Daoy (cell line): ENCODE measurements at regions not wholly inside any gene's neighbourhood (a gene's known extent, or its start where the extent isn't known, plus 50 kb on each side); places are given as distances from the start of the nearest gene placed in this dataset.
"Not testable (repeated sequence)": the region's sequence is repeated elsewhere in the genome, so short reads cannot be mapped to it uniquely, and the experiment has no call there.

Experiments
- DNase-seq: peaks from one replicate; pipeline ENCODE4 v3.0.0-alpha.2; 2015; ENCODE audit warnings: low read depth

DNA sequence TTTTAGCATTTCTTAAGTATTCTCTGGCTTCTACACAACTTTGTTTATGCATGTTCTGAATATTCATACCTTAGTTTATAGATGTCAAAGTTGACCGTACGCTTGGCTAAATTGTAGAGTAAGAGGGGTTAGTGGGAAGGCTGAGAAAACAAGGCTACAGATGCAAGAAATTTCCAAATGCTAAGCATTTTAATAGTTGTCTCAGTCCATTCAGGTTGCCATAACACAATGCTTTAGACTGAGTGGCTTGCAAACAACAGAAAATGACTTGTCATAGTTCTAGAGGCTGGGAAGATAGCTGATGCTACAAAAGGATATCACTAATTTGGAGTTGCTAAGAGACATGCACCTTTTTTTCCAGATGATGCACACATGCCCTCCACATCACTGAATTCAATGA, 53.0 kb upstream of the C1QTNF3 start:
- not testable (repeated sequence) for DNase-seq

DNA sequence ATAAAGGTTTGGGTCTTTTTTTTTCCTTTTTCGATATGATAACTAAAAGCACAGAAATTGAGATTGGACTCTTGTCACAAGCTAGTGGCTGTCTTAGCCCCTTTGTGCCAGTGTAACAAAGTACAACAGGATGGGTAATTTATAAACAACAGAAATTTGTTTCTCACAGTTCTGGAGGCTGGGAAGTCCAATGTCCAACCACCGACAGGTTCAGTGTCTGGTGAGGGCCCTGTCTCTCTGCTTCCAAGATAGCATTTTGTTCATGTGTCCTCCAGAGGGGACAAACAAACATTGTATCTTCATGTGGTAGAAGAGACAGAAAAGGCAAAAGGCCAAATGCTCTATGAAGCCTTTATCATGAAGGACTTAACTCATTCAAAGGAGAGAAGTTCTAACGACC, 56.9 kb upstream of the C1QTNF3 start:
- DNase-seq: not testable (repeated sequence)

DNA sequence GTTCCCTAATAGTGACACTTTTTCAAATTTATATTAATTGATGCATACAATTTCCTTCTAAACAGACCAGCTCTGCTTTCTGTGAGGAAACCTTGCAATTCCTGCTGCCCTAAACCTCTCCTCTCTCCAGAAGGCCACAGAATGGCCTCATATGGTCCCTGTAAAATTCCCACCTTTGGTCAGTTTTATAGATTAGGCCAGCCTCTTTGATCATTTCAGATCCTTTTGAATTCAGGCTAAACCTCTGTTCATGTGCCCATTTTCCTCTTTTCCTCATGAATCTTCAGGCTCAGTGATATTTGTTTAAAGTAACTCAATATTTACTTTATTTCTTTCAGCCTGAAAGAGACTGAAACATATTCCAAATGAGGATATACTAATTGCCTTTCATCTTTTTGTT, 58.6 kb upstream of the C1QTNF3 start:
- DNase-seq: not testable (repeated sequence)

DNA sequence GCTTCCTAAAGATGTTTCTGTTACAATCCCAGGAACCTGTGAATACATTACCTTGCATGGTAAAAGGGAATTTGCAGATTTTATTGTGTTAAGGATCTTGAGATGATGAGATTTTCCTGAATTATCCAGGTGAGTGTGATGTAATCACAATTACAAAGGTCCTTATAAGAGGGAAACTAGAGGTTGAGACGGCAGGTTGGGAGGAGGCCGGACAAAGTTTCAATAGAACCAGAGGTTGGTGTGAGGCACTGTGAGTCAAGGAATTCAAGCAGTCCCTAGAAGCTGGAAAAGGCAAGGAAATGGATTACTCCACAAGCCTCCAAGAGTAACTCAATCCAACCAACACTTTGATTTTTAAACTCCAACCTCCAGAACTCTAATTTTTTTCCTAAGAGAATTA, 65.9 kb upstream of the C1QTNF3 start:
- not testable (repeated sequence) for DNase-seq

DNA sequence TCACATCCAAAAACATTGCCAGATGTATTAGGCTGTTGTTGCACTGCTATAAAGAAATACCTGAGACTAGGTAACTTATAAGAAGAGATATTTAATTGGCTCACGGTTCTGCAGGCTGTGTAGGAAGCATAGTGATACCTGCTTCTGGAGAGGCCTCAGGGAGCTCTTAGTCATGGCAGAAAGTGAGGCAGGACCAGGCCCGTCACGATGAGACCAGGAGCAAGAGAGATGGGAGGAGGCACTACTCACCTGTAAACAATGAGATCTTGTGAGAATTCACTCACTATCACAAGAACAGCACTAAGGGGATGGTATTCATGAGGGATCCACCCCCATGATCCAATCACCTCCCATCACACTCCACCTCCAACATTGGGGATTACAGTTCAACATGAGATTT, 81.3 kb upstream of the C1QTNF3 start:
- DNase-seq: not testable (repeated sequence)

DNA sequence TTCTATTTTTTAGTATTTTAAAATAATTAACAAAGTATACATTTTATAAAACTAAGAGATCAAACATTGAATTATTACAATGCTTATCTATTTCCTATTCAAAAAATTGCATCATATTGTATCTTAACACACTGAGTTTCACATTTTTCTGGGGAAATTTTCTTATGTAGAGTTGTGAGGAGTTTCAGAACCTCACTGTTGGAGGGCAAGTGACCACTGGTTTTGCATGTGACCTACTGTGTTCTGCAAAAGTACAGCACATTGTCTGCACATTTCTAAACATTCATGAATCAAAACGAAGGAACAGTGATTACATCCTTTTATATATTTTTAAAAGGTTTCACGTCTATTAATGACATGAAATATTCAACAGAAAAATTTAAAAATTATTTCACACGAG, 82.3 kb upstream of the C1QTNF3 start:
- not testable (repeated sequence) for DNase-seq

DNA sequence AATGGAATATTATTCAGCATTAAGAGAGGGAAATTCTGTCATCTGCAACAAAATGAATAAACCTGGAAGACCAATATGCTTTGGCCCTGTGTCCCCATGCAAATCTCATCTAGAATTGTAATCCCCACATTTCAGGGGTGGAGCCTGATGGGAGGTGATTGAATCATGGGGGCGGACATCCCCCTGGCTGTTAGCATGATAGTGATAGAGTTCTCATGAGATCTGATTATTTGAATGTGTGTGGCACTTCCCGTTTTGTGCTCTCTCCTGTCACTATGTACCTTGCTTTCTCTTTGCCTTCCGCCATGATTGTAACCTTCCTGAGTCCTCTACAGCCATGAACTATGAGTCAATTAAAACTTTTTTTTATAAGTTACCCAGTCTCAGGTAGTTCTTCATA, 83.7 kb upstream of the C1QTNF3 start:
- DNase-seq: not testable (repeated sequence)

DNA sequence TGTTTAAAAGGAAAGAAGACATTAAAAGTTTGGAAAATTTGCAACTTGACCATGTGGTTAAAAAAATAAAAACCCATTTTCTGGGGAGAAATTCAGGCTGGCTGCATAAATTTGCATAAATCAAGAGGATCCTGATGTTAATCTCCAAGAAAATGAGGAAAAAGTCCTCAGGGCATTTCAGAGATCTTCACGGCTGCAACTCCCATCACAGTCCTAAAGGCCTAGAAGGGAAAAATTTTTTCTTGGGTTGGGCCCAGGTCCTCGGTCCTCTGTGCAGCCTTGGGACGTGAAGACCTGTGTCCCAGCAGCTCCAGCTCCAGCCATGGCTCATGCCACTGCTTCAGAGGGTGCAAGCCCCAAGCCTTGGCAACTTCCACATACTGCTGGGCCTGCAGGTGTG, 84.8 kb upstream of the C1QTNF3 start:
- DNase-seq: not testable (repeated sequence)

DNA sequence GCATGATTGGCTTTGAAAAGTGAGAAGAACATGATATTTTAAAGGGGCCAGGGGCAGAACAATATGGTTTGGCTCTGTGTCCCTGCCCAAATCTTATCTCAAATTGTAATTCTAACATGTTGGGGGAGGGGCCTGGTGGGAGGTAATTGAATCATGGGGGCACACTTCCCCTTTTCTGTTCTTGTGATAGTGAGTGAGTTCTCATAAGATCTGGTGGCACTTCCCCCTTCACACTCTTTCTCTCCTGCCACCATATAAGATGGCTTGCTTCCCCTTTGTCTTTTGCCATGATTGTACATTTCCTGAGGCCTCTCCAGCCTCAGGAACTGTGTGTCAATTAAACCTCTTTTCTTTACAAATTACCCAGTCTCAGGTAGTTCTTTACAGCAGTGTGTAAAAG, 85.9 kb upstream of the C1QTNF3 start:
- not testable (repeated sequence) for DNase-seq

DNA sequence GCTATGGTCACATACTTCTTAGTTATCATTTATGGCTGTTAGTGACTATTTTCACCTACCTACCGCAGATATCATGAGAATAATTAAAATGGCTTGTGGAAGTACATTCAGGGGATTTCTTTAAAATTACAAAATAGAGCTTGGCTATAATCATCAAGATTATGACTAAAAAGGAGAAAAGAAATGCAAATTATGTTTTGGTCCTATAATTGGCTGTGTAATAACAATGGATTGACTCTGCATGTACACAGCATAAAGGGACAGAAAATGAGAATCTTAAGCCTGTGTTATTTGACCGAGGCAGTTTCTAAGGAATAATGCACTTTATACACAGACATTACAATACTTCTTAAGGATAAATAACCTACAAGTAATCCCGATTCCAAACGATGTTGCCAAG, 112.0 kb upstream of the C1QTNF3 start:
- not testable (repeated sequence) for DNase-seq

DNA sequence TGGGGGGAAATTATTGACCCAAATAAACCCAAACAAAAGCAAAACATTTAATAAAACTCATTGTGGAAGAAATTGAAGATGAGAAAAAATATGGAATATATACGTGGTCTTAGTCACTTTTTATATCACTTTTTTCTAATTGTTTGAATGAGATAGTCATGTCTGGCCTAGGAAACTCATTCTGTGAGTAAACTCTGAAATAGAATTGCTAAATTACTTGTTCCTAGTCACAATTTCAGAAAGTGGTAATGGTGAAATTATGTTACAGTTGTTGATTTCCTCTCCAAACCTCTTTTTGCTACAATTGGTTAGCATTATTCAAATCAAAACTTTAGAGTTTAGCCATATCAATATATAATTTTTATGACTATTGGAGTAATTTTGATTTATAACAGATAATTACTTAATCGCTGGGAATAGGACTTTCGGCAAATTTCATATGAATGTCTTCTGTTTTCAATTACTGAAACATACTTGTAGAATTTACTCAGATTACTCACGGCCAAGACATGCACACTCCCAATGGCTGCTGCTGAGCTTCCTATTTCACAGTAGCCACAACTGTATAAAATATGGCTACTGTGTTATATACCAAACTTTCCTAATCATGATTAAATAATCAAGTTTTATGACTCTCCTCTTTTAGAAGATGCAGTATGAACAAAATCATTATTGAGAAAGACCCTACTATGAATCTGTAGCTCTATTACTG, 113.8 kb upstream of the C1QTNF3 start:
- not testable (repeated sequence) for DNase-seq

DNA sequence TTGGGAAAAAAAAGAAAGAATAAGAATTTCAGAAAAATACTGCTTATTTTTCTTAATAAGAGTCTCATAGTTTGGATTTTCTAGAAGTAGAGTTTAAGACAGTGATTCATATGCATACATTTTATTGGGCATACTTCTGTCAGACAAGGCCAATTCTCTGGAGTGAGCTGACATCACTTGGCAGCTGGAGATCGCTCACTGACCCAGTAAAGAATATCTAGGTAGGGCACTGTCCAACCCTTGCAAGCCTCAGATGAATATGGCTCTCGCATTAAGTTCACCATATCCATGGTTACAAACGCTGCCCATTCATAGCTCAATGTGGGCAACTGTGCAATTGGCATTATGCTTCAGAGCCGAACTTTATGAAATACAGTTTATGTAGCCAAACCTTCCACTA, 117.9 kb upstream of the C1QTNF3 start:
- DNase-seq: not testable (repeated sequence)

DNA sequence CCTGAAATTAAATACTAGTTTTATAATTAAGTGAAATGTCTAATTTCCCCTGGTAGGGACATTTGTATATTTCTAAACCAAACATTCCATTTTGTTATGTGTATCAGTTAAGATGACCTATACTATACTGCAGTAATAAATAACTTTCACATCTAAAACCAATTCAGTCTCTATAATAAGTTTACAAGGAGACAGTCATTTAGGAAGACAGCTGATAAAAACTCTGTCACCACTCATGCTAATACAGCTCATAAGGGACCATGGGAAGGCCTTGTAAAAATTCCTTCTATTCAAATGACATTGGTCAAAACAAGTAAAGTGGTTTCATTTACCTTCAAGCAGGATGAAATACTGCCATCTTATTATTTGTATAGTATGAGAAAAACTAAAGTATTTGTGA, 128.4 kb upstream of the C1QTNF3 start:
- DNase-seq: not testable (repeated sequence)

DNA sequence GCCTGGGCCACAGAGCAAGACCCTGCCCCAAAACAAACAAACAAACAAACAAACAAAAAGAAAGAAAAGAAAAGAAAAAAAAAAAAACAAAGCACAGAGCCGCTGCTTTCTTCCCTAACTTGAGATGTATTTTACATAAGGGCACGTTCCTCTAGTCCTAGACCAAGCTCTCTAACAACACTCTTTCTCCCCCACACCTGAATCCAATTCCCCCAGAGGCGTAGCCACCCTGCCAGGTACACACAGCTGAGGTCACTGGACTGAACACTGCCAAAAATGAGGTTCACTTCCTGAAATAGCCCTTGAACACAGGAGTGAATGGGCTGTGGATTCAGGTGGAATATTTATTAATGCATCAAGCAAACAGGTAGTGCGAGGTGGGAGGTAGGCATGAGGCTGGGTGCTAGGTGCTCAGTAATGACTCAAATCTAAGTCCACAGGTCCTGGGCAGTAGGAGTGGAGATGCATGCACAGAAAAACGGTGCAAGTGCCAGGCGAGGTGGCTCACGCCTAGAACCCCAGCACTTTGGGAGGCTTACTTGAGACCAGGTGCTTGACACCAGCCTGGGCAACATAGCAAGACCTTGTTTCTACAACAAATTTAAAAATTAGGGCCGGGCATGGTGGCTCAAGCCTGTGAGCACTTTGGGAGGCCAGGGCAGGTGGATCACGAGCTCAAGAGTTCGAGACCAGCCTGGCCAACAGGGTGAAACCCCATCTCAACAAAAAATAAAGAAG, 136.6 kb upstream of the C1QTNF3 start:
- not testable (repeated sequence) for DNase-seq

DNA sequence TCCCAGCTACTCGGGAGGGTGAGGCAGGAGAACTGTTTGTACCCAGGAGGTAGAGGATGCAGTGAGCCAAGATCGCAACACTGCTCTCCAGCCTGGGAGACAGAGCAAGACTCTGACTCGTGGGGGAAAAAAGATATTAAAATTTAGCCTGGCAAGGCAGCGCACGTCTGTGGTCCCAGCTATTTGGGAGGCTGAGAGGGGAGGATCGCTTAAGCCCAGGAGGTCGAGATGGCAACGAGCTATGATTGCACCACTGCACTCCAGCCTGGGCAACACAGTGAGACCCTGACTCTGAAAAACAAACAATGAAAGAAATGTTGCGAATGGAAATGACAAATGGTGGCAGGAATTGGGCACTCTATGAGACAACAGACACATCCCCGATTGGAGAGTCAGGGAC, 137.2 kb upstream of the C1QTNF3 start:
- DNase-seq: not testable (repeated sequence)

DNA sequence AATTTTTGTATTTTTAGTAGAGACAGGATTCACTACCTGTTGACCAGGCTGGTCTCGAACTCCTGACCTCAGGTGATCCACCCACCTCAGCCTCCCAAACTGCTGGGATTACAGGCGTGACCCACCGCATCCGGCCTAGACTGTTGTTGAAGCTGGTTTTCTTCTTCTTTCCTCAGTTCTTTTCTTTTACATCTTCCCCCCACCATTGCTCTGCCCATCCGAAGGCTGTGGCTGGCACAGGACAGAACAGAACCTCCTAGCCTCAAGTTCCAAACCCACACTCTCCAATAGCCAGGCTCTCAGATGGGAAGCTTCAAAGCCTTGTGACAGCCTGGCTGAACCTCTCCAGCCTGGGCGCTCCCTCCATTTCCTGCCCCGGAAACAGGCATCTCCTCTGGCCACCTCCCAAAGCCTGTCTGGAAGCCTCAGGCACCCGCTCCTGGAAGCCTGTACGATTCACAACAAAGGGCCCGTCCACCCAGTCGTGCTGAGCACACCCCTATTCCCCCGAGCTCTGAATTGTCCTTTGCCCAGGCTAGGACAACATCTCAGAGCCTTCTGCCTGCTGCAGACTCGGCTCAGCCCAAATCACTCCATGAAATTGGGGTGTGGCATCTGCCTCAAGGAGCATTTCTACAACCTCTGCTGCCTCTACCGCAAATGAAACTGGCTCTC, 138.1 kb upstream of the C1QTNF3 start:
- DNase-seq: not testable (repeated sequence)

DNA sequence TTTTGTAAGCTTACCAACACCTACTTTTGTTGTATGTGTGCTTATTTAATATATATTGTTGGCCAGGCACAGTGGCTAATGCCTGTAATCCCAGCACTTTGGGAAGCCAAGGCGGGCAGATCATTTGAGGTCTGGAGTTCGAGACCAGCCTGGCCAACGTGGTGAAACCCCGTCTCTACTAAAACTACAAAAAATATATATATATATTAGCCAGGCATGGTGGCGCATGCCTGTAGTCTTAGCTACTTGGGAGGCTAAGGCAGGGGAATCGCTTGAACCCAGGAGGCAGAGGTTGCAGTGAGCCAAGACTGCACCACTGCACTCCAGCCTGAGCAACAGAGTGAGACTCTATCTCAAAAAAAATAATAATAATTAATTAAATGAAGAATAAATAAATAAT, 142.0 kb upstream of the C1QTNF3 start:
- DNase-seq: not testable (repeated sequence)

DNA sequence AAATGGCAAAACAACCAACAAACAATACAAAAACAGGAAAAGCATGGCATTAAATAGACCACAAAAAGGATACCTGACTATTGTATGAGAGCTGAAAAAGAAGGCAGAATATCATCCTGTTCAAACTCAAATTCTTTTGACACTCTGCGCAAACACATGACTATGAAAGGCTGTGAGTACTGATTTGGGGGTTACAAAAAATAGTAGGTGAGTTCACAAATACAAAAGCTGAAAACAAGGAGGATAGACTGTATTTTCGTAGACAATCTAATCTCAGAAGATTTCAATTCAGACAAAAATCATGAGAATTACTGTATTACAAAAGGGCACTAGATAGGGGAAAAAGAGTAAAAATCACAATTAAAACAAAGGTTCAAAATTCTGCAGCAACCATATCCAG, 142.6 kb upstream of the C1QTNF3 start:
- DNase-seq: not testable (repeated sequence)

DNA sequence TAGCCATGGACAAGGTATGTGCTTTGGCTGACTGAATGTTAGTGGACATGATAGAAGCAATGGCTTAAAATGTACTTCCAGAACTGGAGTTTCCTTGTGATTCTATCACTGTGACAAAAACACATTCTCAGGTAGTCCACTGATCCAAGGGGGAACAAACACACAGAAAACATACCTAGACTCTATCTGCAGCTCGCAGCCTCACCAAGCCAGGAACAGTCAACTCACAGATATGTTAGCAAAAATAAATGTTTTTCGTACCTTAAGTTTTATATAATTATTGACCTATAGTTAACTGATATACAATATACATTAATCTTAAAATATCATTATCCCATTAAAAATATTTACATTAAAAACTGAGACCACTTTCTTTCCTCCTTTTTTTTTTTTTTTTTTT, 143.1 kb upstream of the C1QTNF3 start:
- not testable (repeated sequence) for DNase-seq

DNA sequence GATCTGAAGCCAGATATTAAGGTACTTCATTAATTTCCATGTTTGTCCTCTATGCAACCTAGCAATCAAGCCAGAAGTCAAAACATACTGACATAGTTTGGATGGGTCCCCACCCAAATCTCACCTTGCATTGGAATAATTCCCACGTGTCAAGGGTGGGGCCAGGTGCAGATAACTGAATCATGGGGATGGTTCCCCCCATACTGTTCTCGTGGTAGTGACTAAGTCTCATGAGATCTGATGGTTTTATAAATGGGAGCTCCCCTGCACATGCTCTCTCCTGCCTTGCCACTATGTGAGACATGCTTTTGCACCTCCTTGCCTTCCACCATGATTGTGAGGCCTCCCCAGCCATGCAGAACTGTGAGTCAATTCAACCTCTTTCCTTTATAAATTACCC, 143.9 kb upstream of the C1QTNF3 start:
- DNase-seq: not testable (repeated sequence)

DNA sequence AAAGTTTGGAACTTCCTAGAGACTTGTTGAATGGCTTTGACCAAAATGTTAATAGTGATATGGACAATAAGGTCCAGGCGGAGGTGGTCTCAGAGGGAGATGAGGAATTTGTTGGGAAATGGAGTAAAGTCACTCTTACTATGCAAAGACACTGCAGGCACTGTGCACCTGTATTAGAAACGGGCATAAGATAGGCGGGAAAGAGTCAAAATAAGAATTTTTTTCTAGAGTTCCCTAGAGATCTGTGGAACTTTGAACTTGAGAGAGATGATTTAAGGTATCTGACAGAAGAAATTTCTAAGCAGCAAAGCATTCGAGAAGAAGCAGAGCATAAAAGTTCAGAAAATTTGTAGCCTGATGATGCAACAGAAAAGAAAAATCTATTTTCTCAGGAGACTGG, 144.4 kb upstream of the C1QTNF3 start:
- DNase-seq: not testable (repeated sequence)

DNA sequence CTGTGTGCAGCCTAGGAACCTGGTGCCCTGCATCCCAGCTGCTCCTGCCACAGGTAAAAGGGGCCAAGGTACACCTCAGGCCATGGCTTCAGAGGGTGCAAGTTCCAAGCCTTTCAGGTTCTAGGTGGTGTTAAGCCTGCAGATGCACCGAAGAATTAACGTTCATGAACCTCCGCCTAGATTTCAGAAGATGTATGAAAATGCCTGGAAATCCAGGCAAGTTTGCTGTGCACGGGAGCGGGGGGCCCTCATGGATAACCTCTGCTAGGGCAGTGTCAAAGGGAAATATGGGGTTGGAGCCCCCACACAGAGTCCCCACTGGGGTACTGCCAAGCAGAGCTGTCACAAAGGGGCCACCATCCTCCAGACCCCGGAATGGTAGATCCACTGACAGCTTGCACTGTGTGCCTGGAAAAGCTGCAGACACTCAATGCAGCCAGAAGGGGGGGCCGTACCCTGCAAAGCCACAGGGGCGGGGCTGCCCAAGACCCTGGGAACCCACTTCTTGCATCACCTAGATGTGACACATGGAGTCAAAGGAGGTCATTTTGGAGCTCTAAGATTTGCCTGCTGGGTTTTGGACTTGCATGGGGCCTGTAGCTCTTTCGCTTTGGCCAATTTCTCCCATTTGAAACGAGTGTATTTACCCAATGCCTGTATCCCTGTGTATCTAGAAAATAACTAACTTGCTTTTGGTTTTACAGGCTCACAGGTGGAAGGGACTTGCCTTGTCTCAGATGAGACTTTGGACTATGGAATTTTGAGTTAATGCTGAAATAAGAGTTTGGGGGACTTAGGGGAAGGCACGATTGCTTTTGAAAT, 145.2 kb upstream of the C1QTNF3 start:
- peak; percentile 61 for DNase-seq
